K562 (cell line): ENCODE measurements at regions not wholly inside any gene's neighbourhood (a gene's known extent, or its start where the extent isn't known, plus 50 kb on each side); places are given as distances from the start of the nearest gene placed in this dataset.

Experiments
- ATAC-seq: fragments of 200-7000 bp; cut with Tn5 transposase; 3 replicates; pipeline ENCODE4 v1.9.1; 2020; ENCODE audit warnings: moderate library complexity
- BruUV-seq: library from RNA; stranded (reverse); fragments of 400-500 nt; replicated peaks from 2 replicates; lab custom pipeline; 2021; lab: Mats Ljungman, UMichigan
- CTCF ChIA-PET: fragments of 300-600 bp; formaldehyde crosslinking; extraction: SDS; loops from one replicate; lab custom pipeline; 2021; ENCODE audit warnings: low intra/inter-chr PET ratio; lab: Yijun Ruan, JAX
- POLR2A ChIA-PET: fragments of 300-600, 350-650 bp; sonication (Branson Sonifier 250); formaldehyde crosslinking; extraction: SDS; loops from one replicate; lab custom pipeline; 2021; ENCODE audit warnings: antibody characterized with exemption, inconsistent platforms; lab: Yijun Ruan, JAX
- DNase-seq, 4 experiments: peaks; one replicate each; pipeline versions ENCODE4 v3.0.0 to v3.0.0-alpha.2; 2011 to 2018; ENCODE audit warnings: low spot score in 3 of 4, mixed read lengths in 3 of 4; ENCODE audit errors: extremely low read depth in 1 of 4
- FAIRE-seq: peaks from 2 replicates; lab custom pipeline; 2011; peaks lifted over from hg19 to GRCh38; lab: Jason Lieb, UNC
- H2AFZ ChIP-seq: 2 replicates; pipeline ENCODE4 v1.6.0; 2011; ENCODE audit warnings: low read depth, low read length, control low read depth, inconsistent platforms
- H3K27ac ChIP-seq: fragments of 200-600 bp; 3 replicates; pipeline ENCODE4 v1.8.0; 2011; ENCODE audit warnings: low read depth, mild to moderate bottlenecking, control low read depth, inconsistent platforms, low read length, moderate library complexity, mixed read lengths; ENCODE audit errors: extremely low read depth
- H3K27me3 ChIP-seq, 2 experiments: fragments of 300-600 bp in 1 of 2; 2 replicates in 1 of 2; 3 replicates in 1 of 2; pipeline versions ENCODE4 v1.6.0 to v1.8.0; 2011; ENCODE audit warnings: inconsistent platforms in 2 of 2, low read length in 2 of 2, mild to moderate bottlenecking in 1 of 2, mixed read lengths in 1 of 2, moderate library complexity in 1 of 2; ENCODE audit not compliant: control insufficient read depth in 2 of 2, insufficient read depth in 2 of 2
- H3K36me3 ChIP-seq: fragments of 300-600 bp; 3 replicates; pipeline ENCODE4 v1.8.0; 2011; ENCODE audit warnings: mild to moderate bottlenecking, low read length, inconsistent platforms; ENCODE audit not compliant: control insufficient read depth, insufficient read depth
- H3K4me1 ChIP-seq, 2 experiments: fragments of 200-600 bp in 1 of 2; replicated peaks in 1 of 2; 2 replicates in 1 of 2; 3 replicates in 1 of 2; pipeline versions ENCODE4 v1.5.1 to v1.8.0; 2011; ENCODE audit warnings: inconsistent platforms in 2 of 2, low read length in 2 of 2, mild to moderate bottlenecking in 1 of 2, mixed read lengths in 1 of 2, moderate library complexity in 1 of 2; ENCODE audit not compliant: control insufficient read depth in 2 of 2, insufficient read depth in 2 of 2
- H3K4me2 ChIP-seq: 2 replicates; pipeline ENCODE4 v1.6.1; 2011; ENCODE audit warnings: low read length, control low read depth, inconsistent platforms, mixed read lengths; ENCODE audit not compliant: insufficient read depth
- H3K4me3 ChIP-seq: fragments of 200-600 bp; sonication (generic), shearing (Covaris generic); 2 replicates; pipeline ENCODE4 v1.5.1; 2016; ENCODE audit warnings: control low read depth, inconsistent platforms
- H3K79me2 ChIP-seq: fragments of 200-600 bp; 3 replicates; pipeline ENCODE4 v1.8.0; 2011; ENCODE audit warnings: low read length, inconsistent platforms; ENCODE audit not compliant: control insufficient read depth, insufficient read depth
- H3K9ac ChIP-seq, 2 experiments: 2 replicates each; pipeline versions ENCODE4 v1.6.0 to v1.6.1; 2011; ENCODE audit warnings: low read depth in 2 of 2, low read length in 2 of 2, control low read depth in 1 of 2, inconsistent platforms in 1 of 2, mild to moderate bottlenecking in 1 of 2, mixed read lengths in 1 of 2; ENCODE audit not compliant: insufficient read depth in 1 of 2
- H3K9me1 ChIP-seq: one replicate; pipeline ENCODE4 v1.6.0; 2011; ENCODE audit warnings: inconsistent platforms, mild to moderate bottlenecking, low read length, moderate library complexity; ENCODE audit not compliant: control insufficient read depth, insufficient read depth
- H3K9me3 ChIP-seq: replicated peaks from 2 replicates; pipeline ENCODE4 v1.5.1; 2011; ENCODE audit warnings: low read depth, low read length, inconsistent platforms; ENCODE audit not compliant: control insufficient read depth, insufficient read depth
- H4K20me1 ChIP-seq: replicated peaks from 2 replicates; pipeline ENCODE4 v1.6.1; 2011; ENCODE audit warnings: low read length, inconsistent platforms, mixed read lengths; ENCODE audit not compliant: control insufficient read depth, insufficient read depth
- DIDO1 ChIP-seq: fragments of 450-650 bp; IDR thresholded peaks from 2 replicates; pipeline ENCODE4 v1.6.1; 2016; ENCODE audit warnings: low read depth, missing biosample characterization, missing genetic modification characterization
- RBM15 ChIP-seq: fragments of 200-400 bp; formaldehyde crosslinking; IDR thresholded peaks from 2 replicates; pipeline ENCODE4 v1.6.1; 2018; ENCODE audit warnings: mild to moderate bottlenecking, low read length, moderate library complexity; ENCODE audit not compliant: insufficient read depth
- SNIP1 ChIP-seq: fragments of 450-650 bp; IDR thresholded peaks from 2 replicates; pipeline ENCODE4 v1.7.1; 2017; ENCODE audit warnings: low read depth, mild to moderate bottlenecking
- TFAM ChIP-seq: fragments of 250-450 bp; sonication (Bioruptor Pico); conservative IDR thresholded peaks from 2 replicates; pipeline ENCODE4 v1.5.0; 2021; ENCODE audit warnings: mild to moderate bottlenecking, moderate library complexity
- THRB ChIP-seq: fragments of 450-650 bp; formaldehyde crosslinking; conservative IDR thresholded peaks from 2 replicates; pipeline ENCODE4 v1.4.0; 2022; ENCODE audit warnings: mild to moderate bottlenecking, missing genetic modification characterization
- ZBTB17 ChIP-seq: fragments of 450-650 bp; formaldehyde crosslinking; IDR thresholded peaks from 2 replicates; pipeline ENCODE4 v1.4.0; 2020; ENCODE audit warnings: mild to moderate bottlenecking
- ZKSCAN1 ChIP-seq: fragments of 150-350 bp; IDR thresholded peaks from 2 replicates; pipeline ENCODE4 v1.6.1; 2016; ENCODE audit warnings: low read depth, low read length
- ZNF124 ChIP-seq: sonication (generic); formaldehyde crosslinking; IDR thresholded peaks from 2 replicates; pipeline ENCODE4 v1.8.1; 2022; ENCODE audit warnings: missing genetic modification reagents
- ZNF407 ChIP-seq: fragments of 450-650 bp; IDR thresholded peaks from 2 replicates; pipeline ENCODE4 v1.6.1; 2016; ENCODE audit warnings: low read depth
- ZNF431 ChIP-seq: sonication (generic); formaldehyde crosslinking; IDR thresholded peaks from 2 replicates; pipeline ENCODE4 v1.8.0; 2022; ENCODE audit warnings: mild to moderate bottlenecking, missing genetic modification reagents
- WGBS: fragments of 100-300 bp; shearing (Covaris generic); methylation state at CpG from one replicate; pipeline ENCODE4 v1.1.6; 2016; ENCODE audit warnings: low coverage, mixed read lengths; ENCODE audit not compliant: insufficient coverage; ENCODE audit errors: missing lambda C conversion rate; 5-methylcytosine and 5-hydroxymethylcytosine counted together
- in situ Hi-C: fragments of 300-500 bp; cut with MboI; formaldehyde crosslinking; loops from 4 replicates; pipeline ENCODE4 v1.15.0; 2018; ENCODE audit warnings: inconsistent platforms, mixed read lengths
- intact Hi-C: fragments of 100-400 bp; cut with micrococcal nuclease; formaldehyde crosslinking; loops from 2 replicates; pipeline ENCODE4 v1.14.2; 2022

- POLR2A ChIA-PET, result no interaction called here
- Histone ChIP-seq H2AFZ (no peak overlapping the region), H3K9ac (no peak overlapping the region), H3K4me1 (no peaks in the 10 kb centered on the region), H4K20me1 (no peaks in the 10 kb centered on the region), H3K27ac (no peak overlapping the region), H3K36me3 (no peaks in the 10 kb centered on the region), H3K9me3 (no peaks in the 10 kb centered on the region), H3K4me3 (no peak overlapping the region), H3K27me3 (no peaks in the 10 kb centered on the region), H3K79me2 (no peaks in the 10 kb centered on the region), H3K4me2 (no peak overlapping the region), H3K9me1 (no peaks in the 10 kb centered on the region)
- TF ChIP-seq TFAM (CRISPR knock-in tag) (no peak), ZKSCAN1 (no peak), RBM15 (no peak), DIDO1 (no peak), ZNF431 (CRISPR knock-in tag) (no peak), ZNF124 (CRISPR knock-in tag) (no peak), ZNF407 (no peak), ZBTB17 (CRISPR knock-in tag) (no peak), SNIP1 (no peak), THRB (CRISPR knock-in tag) (no peak)
- CTCF ChIA-PET, result no interaction called here
- WGBS, result 0% methylated on average over 4 of the region's 4 CpGs
- DNase-seq (no peak), ATAC-seq (no peak), FAIRE-seq (no peak)
- in situ Hi-C loops, result no loop called here
- intact Hi-C loops, result no loop called here
- BruUV-seq, result no TSS peak
Observed at GRCh38 chr9:591292-591691, 250.2 kb upstream of the DMRT1 start.
